ENCODE measurements at regions not wholly inside any gene's neighbourhood (a gene's known extent, or its start where the extent isn't known, plus 50 kb on each side); places are given as distances from the start of the nearest gene placed in this dataset.
"Not testable (repeated sequence)": the region's sequence is repeated elsewhere in the genome, so short reads cannot be mapped to it uniquely, and the experiment has no call there.

- TF ChIP-seq CTCF (IDR thresholded peaks at IDR 0.05; ENCODE audit: low read depth, low read length), result no peak
- no peaks in the 10 kb centered on the region for H3K36me3 ChIP-seq
Observed at GRCh38 chr1:204788470-204788869, 82.2 kb upstream of the NFASC start.

GRCh38 chr1:204791453-204792353, 79.0 kb upstream of the NFASC start:
- no peaks in the 10 kb centered on the region; the same call in 1 of the 2 replicates for H3K27me3 ChIP-seq
- DNase-seq, result peak; percentile 89
- H3K9me3 ChIP-seq, result no peaks in the 10 kb centered on the region
- peak; percentile 96 for TF ChIP-seq CTCF (IDR thresholded peaks at IDR 0.05; ENCODE audit: low read depth, low read length)
- no peak overlapping the region for H3K4me3 ChIP-seq (ENCODE audit: low read depth, low read length)
- no peaks in the 10 kb centered on the region for H3K36me3 ChIP-seq
- H3K4me1 ChIP-seq, result no peaks in the 10 kb centered on the region; the same call in none of the 2 replicates

More at GRCh38 chr1:204788470-204788869, 82.2 kb upstream of the NFASC start:
- no peaks in the 10 kb centered on the region for H3K9me3 ChIP-seq
- no peaks in the 10 kb centered on the region; the same call in 1 of the 2 replicates for H3K27me3 ChIP-seq
- H3K4me1 ChIP-seq, result no peaks in the 10 kb centered on the region; the same call in none of the 2 replicates
- no peak overlapping the region for H3K4me3 ChIP-seq (ENCODE audit: low read depth, low read length)
- no peak for DNase-seq

- no peak for DNase-seq
- H3K4me1 ChIP-seq, result no peaks in the 10 kb centered on the region; the same call in none of the 2 replicates
- no peak for TF ChIP-seq CTCF (IDR thresholded peaks at IDR 0.05; ENCODE audit: low read depth, low read length)
Observed at GRCh38 chr1:204792354-204792692, 78.3 kb upstream of the NFASC start.

GRCh38 chr1:204793259-204793914, 77.3 kb upstream of the NFASC start:
- Histone ChIP-seq H3K9me3 (no peaks in the 10 kb centered on the region), H3K36me3 (no peaks in the 10 kb centered on the region), H3K4me1 (no peaks in the 10 kb centered on the region; the same call in none of the 2 replicates), H3K4me3 (ENCODE audit: low read depth, low read length) (no peak overlapping the region), H3K27me3 (no peaks in the 10 kb centered on the region; the same call in 1 of the 2 replicates)
- TF ChIP-seq CTCF (IDR thresholded peaks at IDR 0.05; ENCODE audit: low read depth, low read length), result no peak
- no peak for DNase-seq

More at GRCh38 chr1:204792354-204792692, 78.3 kb upstream of the NFASC start:
- Histone ChIP-seq H3K27me3 (no peaks in the 10 kb centered on the region; the same call in 1 of the 2 replicates), H3K4me3 (ENCODE audit: low read depth, low read length) (no peak overlapping the region), H3K36me3 (no peaks in the 10 kb centered on the region), H3K9me3 (no peaks in the 10 kb centered on the region)

GRCh38 chr1:204796886-204797285, 73.8 kb upstream of the NFASC start:
- not testable (repeated sequence) for H3K27me3 ChIP-seq; DNase-seq; H3K4me1 ChIP-seq; H3K4me3 ChIP-seq (ENCODE audit: low read depth, low read length); H3K9me3 ChIP-seq; H3K36me3 ChIP-seq

- DNase-seq, result no peak
- H3K36me3 ChIP-seq, result no peaks in the 10 kb centered on the region
- no peak overlapping the region for H3K4me3 ChIP-seq (ENCODE audit: low read depth, low read length)
- H3K9me3 ChIP-seq, result no peaks in the 10 kb centered on the region
- no peak for TF ChIP-seq CTCF (IDR thresholded peaks at IDR 0.05; ENCODE audit: low read depth, low read length)
- H3K27me3 ChIP-seq, result no peaks in the 10 kb centered on the region
- H3K4me1 ChIP-seq, result no peaks in the 10 kb centered on the region; the same call in 1 of the 2 replicates
Observed at GRCh38 chr1:204797401-204797800, 73.3 kb upstream of the NFASC start.
